ENCODE measurements at regions not wholly inside any gene's neighbourhood (a gene's known extent, or its start where the extent isn't known, plus 50 kb on each side); places are given as distances from the start of the nearest gene placed in this dataset.
A peak's percentile ranks its signal among the peaks of the same experiment; 100 is the strongest.
"Not testable (repeated sequence)": the region's sequence is repeated elsewhere in the genome, so short reads cannot be mapped to it uniquely, and the experiment has no call there.

DNA sequence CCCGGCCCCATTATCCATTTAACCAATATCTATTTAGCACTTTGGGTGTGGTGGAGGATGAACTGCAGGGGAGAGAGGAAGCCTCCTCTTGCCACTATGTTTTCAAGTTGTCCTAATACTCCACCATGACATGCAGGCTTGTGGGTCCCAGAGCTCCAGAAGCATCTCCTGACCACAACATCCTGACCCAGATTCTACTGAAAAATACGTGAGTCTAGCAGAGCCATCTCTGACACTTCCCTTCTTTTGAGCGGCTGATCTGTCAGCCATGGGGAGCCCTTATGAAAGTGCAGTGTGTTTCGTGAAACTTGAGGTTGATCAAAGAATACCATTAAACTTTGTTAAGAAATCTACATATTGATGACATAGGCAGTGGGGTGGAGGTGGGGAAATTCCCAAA, 126.6 kb downstream of the UNC93B1 start:
- H3K4me1 ChIP-seq; intact Hi-C loops (cut with DNase I); H3K27me3 ChIP-seq; H3K27ac ChIP-seq; H3K4me3 ChIP-seq; DNase-seq; H3K9me3 ChIP-seq; ATAC-seq; H3K36me3 ChIP-seq: not testable (repeated sequence)
- 50% methylated on average over 3 of the region's 4 CpGs for WGBS (ENCODE audit: insufficient coverage, low coverage, low lambda C conversion rate, missing lambda C conversion rate)

DNA sequence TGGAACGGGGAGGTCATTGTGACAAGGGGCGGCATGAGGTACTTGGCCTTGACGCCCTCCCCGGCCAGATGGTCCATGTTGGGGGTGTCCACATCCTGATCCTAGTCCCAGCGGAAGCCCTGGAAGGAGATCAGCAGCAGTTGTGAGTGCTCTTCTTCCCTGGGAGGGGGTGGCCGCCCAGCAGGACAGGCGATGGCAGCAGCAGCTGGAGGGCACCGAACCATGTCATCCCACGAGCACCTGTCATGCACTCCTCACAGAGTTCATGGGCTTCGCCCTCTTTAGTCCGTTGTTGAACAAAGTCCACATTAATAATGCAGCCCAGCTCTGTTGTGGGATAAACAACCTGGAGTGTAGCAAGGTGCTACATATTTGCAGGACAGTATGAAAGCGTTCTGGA, 130.7 kb downstream of the UNC93B1 start:
- H3K27me3 ChIP-seq; H3K4me1 ChIP-seq; H3K4me3 ChIP-seq; ATAC-seq; H3K36me3 ChIP-seq; DNase-seq; intact Hi-C loops (cut with DNase I); H3K9me3 ChIP-seq; H3K27ac ChIP-seq: not testable (repeated sequence)
- 30% methylated on average over 5 of the region's 12 CpGs for WGBS (ENCODE audit: insufficient coverage, low coverage, low lambda C conversion rate, missing lambda C conversion rate)

DNA sequence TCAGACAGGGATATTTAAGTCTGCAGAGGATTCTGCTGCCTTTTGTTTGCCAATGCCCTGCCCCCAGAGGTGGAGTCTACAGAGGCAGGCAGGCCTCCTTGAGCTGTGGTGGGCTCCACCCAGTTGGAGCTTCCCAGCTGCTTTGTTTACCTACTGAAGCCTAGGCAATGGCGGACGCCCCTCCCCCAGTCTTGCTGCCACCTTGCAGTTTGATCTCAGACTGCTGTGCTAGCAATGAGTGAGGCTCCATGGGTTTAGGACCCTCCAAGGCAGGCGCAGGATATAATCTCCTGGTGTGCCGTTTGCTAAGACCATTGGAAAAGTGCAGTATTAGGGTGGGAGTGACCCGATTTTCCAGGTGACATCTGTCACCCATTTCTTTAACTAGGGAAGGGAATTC, 132.7 kb downstream of the UNC93B1 start:
- H3K27me3 ChIP-seq; ATAC-seq; DNase-seq; H3K9me3 ChIP-seq; intact Hi-C loops (cut with DNase I); H3K36me3 ChIP-seq; H3K4me1 ChIP-seq; H3K4me3 ChIP-seq; H3K27ac ChIP-seq: not testable (repeated sequence)
- whole genome bisulfite sequencing (ENCODE audit: insufficient coverage, low coverage, low lambda C conversion rate, missing lambda C conversion rate) = 81% methylated on average over 3 of the region's 5 CpGs

DNA sequence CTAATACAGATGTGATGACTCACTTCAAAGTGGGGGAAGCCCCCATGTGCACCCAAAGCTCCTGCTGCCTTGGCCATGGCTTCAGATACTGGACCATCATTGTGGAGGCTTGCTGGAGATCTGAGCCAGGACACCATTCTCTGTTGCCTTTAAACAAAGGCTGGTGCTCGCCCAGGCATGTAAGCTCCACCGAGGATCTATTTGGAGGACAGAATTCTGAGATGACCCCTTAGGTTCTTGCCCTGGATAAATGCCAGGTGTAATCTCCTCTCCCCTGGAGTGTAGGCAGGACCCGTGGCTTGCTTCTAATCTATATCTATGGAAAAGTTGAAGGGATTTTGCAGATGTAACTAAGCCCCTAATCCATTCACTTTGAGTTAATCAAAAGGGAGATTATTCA, 141.0 kb downstream of the UNC93B1 start:
- H3K4me3 ChIP-seq; H3K36me3 ChIP-seq; H3K27me3 ChIP-seq; H3K27ac ChIP-seq; intact Hi-C loops (cut with DNase I); DNase-seq; H3K4me1 ChIP-seq; ATAC-seq; H3K9me3 ChIP-seq: not testable (repeated sequence)
- WGBS (ENCODE audit: insufficient coverage, low coverage, low lambda C conversion rate, missing lambda C conversion rate) = 75% methylated on average over 2 of the region's 3 CpGs

DNA sequence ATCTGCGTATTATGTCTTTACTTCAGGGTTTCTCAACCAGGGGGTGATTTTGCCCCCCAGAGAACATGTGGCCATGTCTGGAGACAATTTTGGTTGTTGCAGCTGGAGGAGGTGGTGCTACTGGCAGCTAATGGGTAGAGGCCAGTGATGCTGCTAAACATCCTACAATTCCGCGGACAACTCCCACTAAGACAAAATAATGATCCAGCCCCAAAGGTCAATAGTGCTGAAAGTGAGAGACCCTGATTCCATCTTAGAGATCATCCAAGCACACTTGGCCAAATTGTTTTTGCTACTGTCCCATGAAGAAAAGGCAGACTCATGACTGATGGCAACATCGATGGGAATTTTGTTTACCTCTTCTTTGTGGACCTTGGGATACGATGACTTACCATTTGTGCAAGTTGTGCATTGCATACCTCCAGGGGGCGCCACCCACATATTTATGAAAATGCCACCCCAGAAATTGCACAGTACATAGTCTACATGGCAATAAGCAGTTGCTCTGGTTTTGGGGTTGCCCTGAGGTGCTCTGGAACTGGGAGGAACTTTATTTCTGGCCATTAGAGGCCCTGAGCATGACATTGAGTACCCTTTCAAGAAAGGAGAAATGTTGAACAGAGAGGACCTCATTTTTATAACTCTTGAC, 144.3 kb downstream of the UNC93B1 start:
- TF ChIP-seq, protein P1, sequence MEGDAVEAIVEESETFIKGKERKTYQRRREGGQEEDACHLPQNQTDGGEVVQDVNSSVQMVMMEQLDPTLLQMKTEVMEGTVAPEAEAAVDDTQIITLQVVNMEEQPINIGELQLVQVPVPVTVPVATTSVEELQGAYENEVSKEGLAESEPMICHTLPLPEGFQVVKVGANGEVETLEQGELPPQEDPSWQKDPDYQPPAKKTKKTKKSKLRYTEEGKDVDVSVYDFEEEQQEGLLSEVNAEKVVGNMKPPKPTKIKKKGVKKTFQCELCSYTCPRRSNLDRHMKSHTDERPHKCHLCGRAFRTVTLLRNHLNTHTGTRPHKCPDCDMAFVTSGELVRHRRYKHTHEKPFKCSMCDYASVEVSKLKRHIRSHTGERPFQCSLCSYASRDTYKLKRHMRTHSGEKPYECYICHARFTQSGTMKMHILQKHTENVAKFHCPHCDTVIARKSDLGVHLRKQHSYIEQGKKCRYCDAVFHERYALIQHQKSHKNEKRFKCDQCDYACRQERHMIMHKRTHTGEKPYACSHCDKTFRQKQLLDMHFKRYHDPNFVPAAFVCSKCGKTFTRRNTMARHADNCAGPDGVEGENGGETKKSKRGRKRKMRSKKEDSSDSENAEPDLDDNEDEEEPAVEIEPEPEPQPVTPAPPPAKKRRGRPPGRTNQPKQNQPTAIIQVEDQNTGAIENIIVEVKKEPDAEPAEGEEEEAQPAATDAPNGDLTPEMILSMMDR (IDR thresholded peaks at IDR 0.05) = peak; percentile 20 to 45 (median 30)
- WGBS (ENCODE audit: insufficient coverage, low coverage, low lambda C conversion rate, missing lambda C conversion rate) = 88% methylated on average over 3 of the region's 6 CpGs
- H3K27ac ChIP-seq; H3K4me3 ChIP-seq; intact Hi-C loops (cut with DNase I); H3K9me3 ChIP-seq; H3K4me1 ChIP-seq; H3K27me3 ChIP-seq; ATAC-seq; H3K36me3 ChIP-seq: not testable (repeated sequence)
- DNase-seq = peak in 1 of 3 donors; percentile 49

DNA sequence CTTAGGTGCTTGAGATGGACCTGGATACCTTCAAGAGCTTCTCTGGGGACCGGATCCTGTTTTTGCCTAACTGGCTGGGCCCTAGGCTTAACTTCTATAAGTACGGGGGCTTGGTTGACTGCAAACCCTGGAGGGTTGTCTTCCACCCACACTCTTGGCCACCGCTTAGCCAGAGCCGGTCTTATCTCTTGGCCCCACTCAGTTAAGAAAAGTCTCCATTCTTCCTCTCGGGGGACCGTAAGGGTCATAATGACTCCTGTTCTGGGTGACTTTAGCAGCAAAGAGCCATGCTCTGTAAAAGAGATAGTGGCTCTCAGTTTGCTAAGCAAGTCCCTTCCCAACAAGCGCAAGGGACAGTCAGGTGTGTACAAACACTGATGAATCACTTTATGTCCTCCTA, 153.2 kb downstream of the UNC93B1 start:
- ATAC-seq; H3K9me3 ChIP-seq; DNase-seq; H3K4me1 ChIP-seq; H3K36me3 ChIP-seq; H3K27me3 ChIP-seq; H3K27ac ChIP-seq; H3K4me3 ChIP-seq; intact Hi-C loops (cut with DNase I): not testable (repeated sequence)
- WGBS (ENCODE audit: insufficient coverage, low coverage, low lambda C conversion rate, missing lambda C conversion rate) = 65% methylated on average over 5 of the region's 7 CpGs

DNA sequence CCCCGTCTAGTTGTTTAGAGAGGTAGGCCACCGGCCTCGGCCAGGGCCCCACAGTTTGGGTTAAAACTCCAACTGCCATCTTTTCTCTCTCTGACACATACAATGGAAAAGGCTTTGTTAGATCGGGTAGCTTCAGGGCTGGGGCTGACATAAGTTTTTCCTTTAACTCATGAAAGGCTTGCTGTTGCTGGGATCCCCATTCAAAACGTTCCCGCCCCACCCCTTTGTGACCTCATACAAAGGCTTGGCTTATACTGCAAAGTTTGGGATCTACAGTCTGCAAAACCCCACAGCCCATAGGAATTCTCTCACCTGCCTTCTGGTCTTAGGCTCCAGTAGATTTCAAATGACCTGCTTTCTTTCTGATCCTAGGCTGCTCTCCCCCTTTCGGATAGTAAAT, 154.1 kb downstream of the UNC93B1 start:
- WGBS (ENCODE audit: insufficient coverage, low coverage, low lambda C conversion rate, missing lambda C conversion rate) = 63% methylated on average over 5 of the region's 7 CpGs
- ATAC-seq; H3K4me3 ChIP-seq; H3K27me3 ChIP-seq; H3K27ac ChIP-seq; H3K9me3 ChIP-seq; DNase-seq; H3K4me1 ChIP-seq; intact Hi-C loops (cut with DNase I); H3K36me3 ChIP-seq: not testable (repeated sequence)

Data from right lobe of liver (tissue), 6 donors.